ENCODE measurements at regions not wholly inside any gene's neighbourhood (a gene's known extent, or its start where the extent isn't known, plus 50 kb on each side); places are given as distances from the start of the nearest gene placed in this dataset.
"Not testable (repeated sequence)": the region's sequence is repeated elsewhere in the genome, so short reads cannot be mapped to it uniquely, and the experiment has no call there.

- Mint-ChIP-seq H3K9me3 (peaks cover 7% of the 10 kb centered on the region), H3K27ac (no peak overlapping the region), H3K4me3 (no peak overlapping the region), H3K27me3 (peaks cover 4% of the 10 kb centered on the region), H3K4me1 (peaks cover 38% of the 10 kb centered on the region), H3K36me3 (ENCODE audit: low read depth) (peaks cover 6% of the 10 kb centered on the region)
- intact Hi-C loops (cut with micrococcal nuclease): loop anchor here (5.0 kb wide), 1 partner anchor 42 kb away; no protein-coding TSS in a partner anchor
- DNase-seq: no peak
Measured at GRCh38 chr7:140260352-140261104, 83.7 kb upstream of the KDM7A start.

GRCh38 chr7:140257278-140257677, 80.5 kb upstream of the KDM7A start:
- intact Hi-C loops (cut with micrococcal nuclease); DNase-seq; H3K9me3 Mint-ChIP-seq; H3K4me3 Mint-ChIP-seq; H3K27me3 Mint-ChIP-seq; H3K27ac Mint-ChIP-seq; H3K36me3 Mint-ChIP-seq (ENCODE audit: low read depth): not testable (repeated sequence)
- peaks cover 41% of the 10 kb centered on the region for H3K4me1 Mint-ChIP-seq

GRCh38 chr7:140254976-140255375, 78.2 kb upstream of the KDM7A start:
- DNase-seq; H3K27ac Mint-ChIP-seq; H3K27me3 Mint-ChIP-seq; H3K36me3 Mint-ChIP-seq (ENCODE audit: low read depth); H3K4me3 Mint-ChIP-seq: not testable (repeated sequence)
- peaks cover 33% of the 10 kb centered on the region for H3K4me1 Mint-ChIP-seq
- intact Hi-C loops (cut with micrococcal nuclease): loop anchor here (5.0 kb wide), 1 partner anchor 147 kb away; the partner anchor contains the start of gene RAB19
- H3K9me3 Mint-ChIP-seq: peaks cover 10% of the 10 kb centered on the region

GRCh38 chr7:140249036-140249806, 72.4 kb upstream of the KDM7A start:
- peaks cover 3% of the 10 kb centered on the region for H3K9me3 Mint-ChIP-seq
- no peak overlapping the region for H3K4me3 Mint-ChIP-seq
- intact Hi-C loops (cut with micrococcal nuclease): no loop called here
- DNase-seq: no peak
- H3K27ac Mint-ChIP-seq: no peak overlapping the region
- H3K4me1 Mint-ChIP-seq: peaks cover 21% of the 10 kb centered on the region
- H3K27me3 Mint-ChIP-seq: no peaks in the 10 kb centered on the region
- no peaks in the 10 kb centered on the region for H3K36me3 Mint-ChIP-seq (ENCODE audit: low read depth)

GRCh38 chr7:140247559-140247958, 70.8 kb upstream of the KDM7A start:
- H3K9me3 Mint-ChIP-seq: peaks cover 3% of the 10 kb centered on the region
- intact Hi-C loops (cut with micrococcal nuclease): no loop called here
- H3K4me1 Mint-ChIP-seq: peaks cover 12% of the 10 kb centered on the region
- no peak overlapping the region for H3K27ac Mint-ChIP-seq
- H3K4me3 Mint-ChIP-seq: no peak overlapping the region
- no peak for DNase-seq
- no peaks in the 10 kb centered on the region for H3K27me3 Mint-ChIP-seq
- H3K36me3 Mint-ChIP-seq (ENCODE audit: low read depth): no peaks in the 10 kb centered on the region

GRCh38 chr7:140245611-140246105, 68.9 kb upstream of the KDM7A start:
- intact Hi-C loops (cut with micrococcal nuclease): no loop called here
- Mint-ChIP-seq H3K9me3 (peaks cover 3% of the 10 kb centered on the region), H3K4me1 (peaks cover 13% of the 10 kb centered on the region), H3K27me3 (no peaks in the 10 kb centered on the region), H3K27ac (no peak overlapping the region), H3K4me3 (no peak overlapping the region), H3K36me3 (ENCODE audit: low read depth) (no peaks in the 10 kb centered on the region)
- no peak for DNase-seq

GRCh38 chr7:140242057-140243031, 65.6 kb upstream of the KDM7A start:
- no peak overlapping the region for H3K27ac Mint-ChIP-seq
- H3K9me3 Mint-ChIP-seq: no peaks in the 10 kb centered on the region
- peaks cover 17% of the 10 kb centered on the region for H3K4me1 Mint-ChIP-seq
- H3K4me3 Mint-ChIP-seq: no peak overlapping the region
- no peaks in the 10 kb centered on the region for H3K27me3 Mint-ChIP-seq
- no peaks in the 10 kb centered on the region for H3K36me3 Mint-ChIP-seq (ENCODE audit: low read depth)
- intact Hi-C loops (cut with micrococcal nuclease): no loop called here
- no peak for DNase-seq

- no peak for DNase-seq
- no peaks in the 10 kb centered on the region for H3K9me3 Mint-ChIP-seq
- peaks cover 17% of the 10 kb centered on the region for H3K4me1 Mint-ChIP-seq
- no peaks in the 10 kb centered on the region for H3K36me3 Mint-ChIP-seq (ENCODE audit: low read depth)
- no peak overlapping the region for H3K4me3 Mint-ChIP-seq
- intact Hi-C loops (cut with micrococcal nuclease): no loop called here
- no peaks in the 10 kb centered on the region for H3K27me3 Mint-ChIP-seq
- H3K27ac Mint-ChIP-seq: peak overlapping the region; percentile 56
Measured at GRCh38 chr7:140239653-140239935, 62.8 kb upstream of the KDM7A start.

- H3K9me3 Mint-ChIP-seq: no peaks in the 10 kb centered on the region
Measured at GRCh38 chr7:140238778-140239652, 62.2 kb upstream of the KDM7A start.

GRCh38 chr7:140237390-140237789, 60.6 kb upstream of the KDM7A start:
- H3K4me1 Mint-ChIP-seq: peaks cover 15% of the 10 kb centered on the region
- DNase-seq: no peak
- intact Hi-C loops (cut with micrococcal nuclease): no loop called here
- H3K4me3 Mint-ChIP-seq: no peak overlapping the region
- no peaks in the 10 kb centered on the region for H3K9me3 Mint-ChIP-seq
- H3K27me3 Mint-ChIP-seq: no peaks in the 10 kb centered on the region
- peaks cover 2% of the 10 kb centered on the region for H3K36me3 Mint-ChIP-seq (ENCODE audit: low read depth)
- no peak overlapping the region for H3K27ac Mint-ChIP-seq

More at GRCh38 chr7:140238778-140239652, 62.2 kb upstream of the KDM7A start:
- H3K27me3 Mint-ChIP-seq: no peaks in the 10 kb centered on the region
- DNase-seq: no peak
- H3K4me3 Mint-ChIP-seq: no peak overlapping the region
- intact Hi-C loops (cut with micrococcal nuclease): no loop called here
- no peaks in the 10 kb centered on the region for H3K36me3 Mint-ChIP-seq (ENCODE audit: low read depth)
- peak overlapping the region; percentile 56 for H3K27ac Mint-ChIP-seq
- peaks cover 17% of the 10 kb centered on the region for H3K4me1 Mint-ChIP-seq

GRCh38 chr7:140236626-140237025, 59.8 kb upstream of the KDM7A start:
- H3K27me3 Mint-ChIP-seq: no peaks in the 10 kb centered on the region
- no peak overlapping the region for H3K27ac Mint-ChIP-seq
- H3K9me3 Mint-ChIP-seq: no peaks in the 10 kb centered on the region
- H3K36me3 Mint-ChIP-seq (ENCODE audit: low read depth): peaks cover 2% of the 10 kb centered on the region
- DNase-seq: no peak
- peaks cover 15% of the 10 kb centered on the region for H3K4me1 Mint-ChIP-seq
- intact Hi-C loops (cut with micrococcal nuclease): no loop called here
- H3K4me3 Mint-ChIP-seq: no peak overlapping the region

GRCh38 chr7:140235114-140235513, 58.3 kb upstream of the KDM7A start:
- Mint-ChIP-seq H3K9me3 (no peaks in the 10 kb centered on the region), H3K27ac (no peak overlapping the region), H3K4me1 (peaks cover 22% of the 10 kb centered on the region), H3K36me3 (ENCODE audit: low read depth) (peaks cover 2% of the 10 kb centered on the region), H3K27me3 (no peaks in the 10 kb centered on the region), H3K4me3 (no peak overlapping the region)
- intact Hi-C loops (cut with micrococcal nuclease): no loop called here
- no peak for DNase-seq
